Thymus (tissue), 11 donors: ENCODE measurements at regions not wholly inside any gene's neighbourhood (a gene's known extent, or its start where the extent isn't known, plus 50 kb on each side); places are given as distances from the start of the nearest gene placed in this dataset.

Source experiments
- DNase-seq, 9 donors: peaks; one replicate each; pipeline ENCODE4 v3.0.0-alpha.2; 2013; ENCODE audit warnings: low spot score in 9 of 9, low read depth in 6 of 9, missing footprints in 1 of 9
- H3K27ac ChIP-seq, 2 donors: one replicate each; pipeline ENCODE4 v1.5.1; 2013; ENCODE audit warnings: control low read depth in 1 of 2, low read depth in 1 of 2, low read length in 1 of 2, mild to moderate bottlenecking in 1 of 2, moderate library complexity in 1 of 2
- H3K27me3 ChIP-seq, 2 donors: one replicate each; pipeline ENCODE4 v1.5.1; 2013; ENCODE audit warnings: low read length in 1 of 2; ENCODE audit not compliant: control insufficient read depth in 2 of 2, insufficient read depth in 1 of 2
- H3K36me3 ChIP-seq, 2 donors: one replicate each; pipeline ENCODE4 v1.5.1; 2013; ENCODE audit warnings: low read length in 1 of 2, mild to moderate bottlenecking in 1 of 2, moderate library complexity in 1 of 2; ENCODE audit not compliant: control insufficient read depth in 2 of 2, insufficient read depth in 2 of 2
- H3K4me1 ChIP-seq, 2 donors: one replicate each; pipeline ENCODE4 v1.5.1; 2013; ENCODE audit warnings: low read length in 2 of 2; ENCODE audit not compliant: control insufficient read depth in 2 of 2, insufficient read depth in 2 of 2
- H3K4me3 ChIP-seq, 2 donors: one replicate each; pipeline ENCODE4 v1.5.1; 2013; ENCODE audit warnings: low read length in 2 of 2, control low read depth in 1 of 2, mild to moderate bottlenecking in 1 of 2
- H3K9me3 ChIP-seq, 2 donors: one replicate each; pipeline ENCODE4 v1.5.1; 2013; ENCODE audit warnings: low read length in 1 of 2, mild to moderate bottlenecking in 1 of 2; ENCODE audit not compliant: control insufficient read depth in 2 of 2, insufficient read depth in 1 of 2
- WGBS: extraction: QIAGEN DNeasy Blood & Tissue Kit; methylation state at CpG from one replicate; pipeline ENCODE4 v1.1.7; 2013; 5-methylcytosine and 5-hydroxymethylcytosine counted together
- donor health status: healthy.

- Histone ChIP-seq H3K9me3 (no peaks in the 10 kb centered on the region), H3K4me1 (no peaks in the 10 kb centered on the region), H3K4me3 (no peak overlapping the region), H3K36me3 (no peaks in the 10 kb centered on the region), H3K27ac (no peak overlapping the region), H3K27me3 (no peaks in the 10 kb centered on the region)
- DNase-seq = no peak
Measured at GRCh38 chr6:126419901-126420300, 80.0 kb downstream of the CENPW start.

GRCh38 chr6:126422912-126423311 lies 83.0 kb downstream of the CENPW start:
- WGBS = 86% methylated on average over 2 of the region's 2 CpGs
- Histone ChIP-seq H3K4me1 (no peaks in the 10 kb centered on the region), H3K36me3 (no peaks in the 10 kb centered on the region), H3K9me3 (no peaks in the 10 kb centered on the region), H3K4me3 (no peak overlapping the region), H3K27ac (no peak overlapping the region), H3K27me3 (no peaks in the 10 kb centered on the region)
- no peak for DNase-seq

- H3K36me3 ChIP-seq = no peaks in the 10 kb centered on the region
- no peaks in the 10 kb centered on the region for H3K9me3 ChIP-seq
- H3K4me1 ChIP-seq = no peaks in the 10 kb centered on the region
- H3K27ac ChIP-seq = no peak overlapping the region
- WGBS = 91% methylated on average over 3 of the region's 3 CpGs
- no peak overlapping the region for H3K4me3 ChIP-seq
- H3K27me3 ChIP-seq = no peaks in the 10 kb centered on the region
- no peak for DNase-seq
Measured at GRCh38 chr6:126427713-126428112, 87.8 kb downstream of the CENPW start.

GRCh38 chr6:126429866-126430265 lies 90.0 kb downstream of the CENPW start:
- Histone ChIP-seq H3K36me3 (no peaks in the 10 kb centered on the region), H3K27ac (no peak overlapping the region), H3K27me3 (no peaks in the 10 kb centered on the region), H3K4me3 (no peak overlapping the region), H3K4me1 (no peaks in the 10 kb centered on the region), H3K9me3 (no peaks in the 10 kb centered on the region)
- no peak for DNase-seq
- WGBS = 94% methylated on average over 1 of the region's 1 CpG

- no peak for DNase-seq
- Histone ChIP-seq H3K4me1 (no peaks in the 10 kb centered on the region), H3K27ac (no peak overlapping the region), H3K9me3 (no peaks in the 10 kb centered on the region), H3K4me3 (no peak overlapping the region), H3K27me3 (no peaks in the 10 kb centered on the region), H3K36me3 (no peaks in the 10 kb centered on the region)
Measured at GRCh38 chr6:126432564-126432963, 92.6 kb downstream of the CENPW start.

- H3K27ac ChIP-seq = no peak overlapping the region
- no peaks in the 10 kb centered on the region for H3K27me3 ChIP-seq
- DNase-seq = no peak
- no peaks in the 10 kb centered on the region for H3K9me3 ChIP-seq
- H3K36me3 ChIP-seq = no peaks in the 10 kb centered on the region
- no peak overlapping the region for H3K4me3 ChIP-seq
- H3K4me1 ChIP-seq = no peaks in the 10 kb centered on the region
Measured at GRCh38 chr6:126433927-126434326, 94.0 kb downstream of the CENPW start.

GRCh38 chr6:126437205-126437604 lies 97.3 kb downstream of the CENPW start:
- no peak for DNase-seq
- Histone ChIP-seq H3K27me3 (no peaks in the 10 kb centered on the region), H3K9me3 (no peaks in the 10 kb centered on the region), H3K4me1 (no peaks in the 10 kb centered on the region), H3K27ac (no peak overlapping the region), H3K36me3 (no peaks in the 10 kb centered on the region), H3K4me3 (no peak overlapping the region)

- no peak overlapping the region for H3K27ac ChIP-seq
- H3K4me1 ChIP-seq = no peaks in the 10 kb centered on the region
- no peak for DNase-seq
- no peaks in the 10 kb centered on the region for H3K36me3 ChIP-seq
- no peaks in the 10 kb centered on the region for H3K9me3 ChIP-seq
- WGBS = 96% methylated on average over 1 of the region's 1 CpG
- no peak overlapping the region for H3K4me3 ChIP-seq
- no peaks in the 10 kb centered on the region for H3K27me3 ChIP-seq
Measured at GRCh38 chr6:126439040-126439439, 99.1 kb downstream of the CENPW start.

- H3K27ac ChIP-seq = no peak overlapping the region
- 84% methylated on average over 2 of the region's 2 CpGs for WGBS
- H3K9me3 ChIP-seq = no peaks in the 10 kb centered on the region
- H3K4me3 ChIP-seq = no peak overlapping the region
- no peaks in the 10 kb centered on the region for H3K36me3 ChIP-seq
- no peaks in the 10 kb centered on the region for H3K4me1 ChIP-seq
- H3K27me3 ChIP-seq = no peaks in the 10 kb centered on the region
- no peak for DNase-seq
Measured at GRCh38 chr6:126440923-126441322, 101.0 kb downstream of the CENPW start.

GRCh38 chr6:126444659-126445273 lies 104.9 kb downstream of the CENPW start:
- Histone ChIP-seq H3K4me3 (no peak overlapping the region), H3K27me3 (no peaks in the 10 kb centered on the region), H3K36me3 (no peaks in the 10 kb centered on the region), H3K4me1 (no peaks in the 10 kb centered on the region), H3K27ac (no peak overlapping the region), H3K9me3 (no peaks in the 10 kb centered on the region)
- no peak for DNase-seq
